ENCODE measurements at regions not wholly inside any gene's neighbourhood (a gene's known extent, or its start where the extent isn't known, plus 50 kb on each side); places are given as distances from the start of the nearest gene placed in this dataset.

DNA sequence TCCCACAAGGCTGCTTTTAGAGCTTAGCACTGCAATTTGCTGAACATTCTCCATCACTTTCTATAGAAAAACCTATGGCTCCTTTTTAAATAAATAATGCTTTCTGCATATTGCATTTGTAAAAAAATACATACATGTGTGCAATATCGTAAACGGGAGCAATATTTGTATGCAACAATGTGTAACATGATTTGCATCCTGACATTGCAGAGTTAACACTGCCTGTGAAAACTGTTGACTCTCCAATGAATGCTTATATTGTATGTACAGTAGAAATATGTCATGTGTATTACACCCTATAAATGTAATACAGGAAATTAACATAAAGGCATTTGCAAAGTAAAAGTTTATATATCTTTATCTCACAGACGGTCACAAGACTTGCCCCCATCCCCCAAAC lies 135.0 kb upstream of the PIEZO2 start:
- TF ChIP-seq, protein P1, sequence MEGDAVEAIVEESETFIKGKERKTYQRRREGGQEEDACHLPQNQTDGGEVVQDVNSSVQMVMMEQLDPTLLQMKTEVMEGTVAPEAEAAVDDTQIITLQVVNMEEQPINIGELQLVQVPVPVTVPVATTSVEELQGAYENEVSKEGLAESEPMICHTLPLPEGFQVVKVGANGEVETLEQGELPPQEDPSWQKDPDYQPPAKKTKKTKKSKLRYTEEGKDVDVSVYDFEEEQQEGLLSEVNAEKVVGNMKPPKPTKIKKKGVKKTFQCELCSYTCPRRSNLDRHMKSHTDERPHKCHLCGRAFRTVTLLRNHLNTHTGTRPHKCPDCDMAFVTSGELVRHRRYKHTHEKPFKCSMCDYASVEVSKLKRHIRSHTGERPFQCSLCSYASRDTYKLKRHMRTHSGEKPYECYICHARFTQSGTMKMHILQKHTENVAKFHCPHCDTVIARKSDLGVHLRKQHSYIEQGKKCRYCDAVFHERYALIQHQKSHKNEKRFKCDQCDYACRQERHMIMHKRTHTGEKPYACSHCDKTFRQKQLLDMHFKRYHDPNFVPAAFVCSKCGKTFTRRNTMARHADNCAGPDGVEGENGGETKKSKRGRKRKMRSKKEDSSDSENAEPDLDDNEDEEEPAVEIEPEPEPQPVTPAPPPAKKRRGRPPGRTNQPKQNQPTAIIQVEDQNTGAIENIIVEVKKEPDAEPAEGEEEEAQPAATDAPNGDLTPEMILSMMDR (conservative IDR thresholded peaks at IDR 0.05; ENCODE audit: low read depth in 2 of 2): no peak
- TF ChIP-seq, protein P2, sequence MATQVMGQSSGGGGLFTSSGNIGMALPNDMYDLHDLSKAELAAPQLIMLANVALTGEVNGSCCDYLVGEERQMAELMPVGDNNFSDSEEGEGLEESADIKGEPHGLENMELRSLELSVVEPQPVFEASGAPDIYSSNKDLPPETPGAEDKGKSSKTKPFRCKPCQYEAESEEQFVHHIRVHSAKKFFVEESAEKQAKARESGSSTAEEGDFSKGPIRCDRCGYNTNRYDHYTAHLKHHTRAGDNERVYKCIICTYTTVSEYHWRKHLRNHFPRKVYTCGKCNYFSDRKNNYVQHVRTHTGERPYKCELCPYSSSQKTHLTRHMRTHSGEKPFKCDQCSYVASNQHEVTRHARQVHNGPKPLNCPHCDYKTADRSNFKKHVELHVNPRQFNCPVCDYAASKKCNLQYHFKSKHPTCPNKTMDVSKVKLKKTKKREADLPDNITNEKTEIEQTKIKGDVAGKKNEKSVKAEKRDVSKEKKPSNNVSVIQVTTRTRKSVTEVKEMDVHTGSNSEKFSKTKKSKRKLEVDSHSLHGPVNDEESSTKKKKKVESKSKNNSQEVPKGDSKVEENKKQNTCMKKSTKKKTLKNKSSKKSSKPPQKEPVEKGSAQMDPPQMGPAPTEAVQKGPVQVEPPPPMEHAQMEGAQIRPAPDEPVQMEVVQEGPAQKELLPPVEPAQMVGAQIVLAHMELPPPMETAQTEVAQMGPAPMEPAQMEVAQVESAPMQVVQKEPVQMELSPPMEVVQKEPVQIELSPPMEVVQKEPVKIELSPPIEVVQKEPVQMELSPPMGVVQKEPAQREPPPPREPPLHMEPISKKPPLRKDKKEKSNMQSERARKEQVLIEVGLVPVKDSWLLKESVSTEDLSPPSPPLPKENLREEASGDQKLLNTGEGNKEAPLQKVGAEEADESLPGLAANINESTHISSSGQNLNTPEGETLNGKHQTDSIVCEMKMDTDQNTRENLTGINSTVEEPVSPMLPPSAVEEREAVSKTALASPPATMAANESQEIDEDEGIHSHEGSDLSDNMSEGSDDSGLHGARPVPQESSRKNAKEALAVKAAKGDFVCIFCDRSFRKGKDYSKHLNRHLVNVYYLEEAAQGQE (IDR thresholded peaks at IDR 0.05; ENCODE audit: unreplicated experiment): no peak
- TF ChIP-seq JUNB (IDR thresholded peaks at IDR 0.05; ENCODE audit: unreplicated experiment) (no peak), NANOG (IDR thresholded peaks at IDR 0.05; ENCODE audit: borderline replicate concordance) (no peak), EZH2 (IDR thresholded peaks at IDR 0.05; ENCODE audit: low read depth, unreplicated experiment) (no peak)
